ENCODE measurements at regions not wholly inside any gene's neighbourhood (a gene's known extent, or its start where the extent isn't known, plus 50 kb on each side); places are given as distances from the start of the nearest gene placed in this dataset.

DNA sequence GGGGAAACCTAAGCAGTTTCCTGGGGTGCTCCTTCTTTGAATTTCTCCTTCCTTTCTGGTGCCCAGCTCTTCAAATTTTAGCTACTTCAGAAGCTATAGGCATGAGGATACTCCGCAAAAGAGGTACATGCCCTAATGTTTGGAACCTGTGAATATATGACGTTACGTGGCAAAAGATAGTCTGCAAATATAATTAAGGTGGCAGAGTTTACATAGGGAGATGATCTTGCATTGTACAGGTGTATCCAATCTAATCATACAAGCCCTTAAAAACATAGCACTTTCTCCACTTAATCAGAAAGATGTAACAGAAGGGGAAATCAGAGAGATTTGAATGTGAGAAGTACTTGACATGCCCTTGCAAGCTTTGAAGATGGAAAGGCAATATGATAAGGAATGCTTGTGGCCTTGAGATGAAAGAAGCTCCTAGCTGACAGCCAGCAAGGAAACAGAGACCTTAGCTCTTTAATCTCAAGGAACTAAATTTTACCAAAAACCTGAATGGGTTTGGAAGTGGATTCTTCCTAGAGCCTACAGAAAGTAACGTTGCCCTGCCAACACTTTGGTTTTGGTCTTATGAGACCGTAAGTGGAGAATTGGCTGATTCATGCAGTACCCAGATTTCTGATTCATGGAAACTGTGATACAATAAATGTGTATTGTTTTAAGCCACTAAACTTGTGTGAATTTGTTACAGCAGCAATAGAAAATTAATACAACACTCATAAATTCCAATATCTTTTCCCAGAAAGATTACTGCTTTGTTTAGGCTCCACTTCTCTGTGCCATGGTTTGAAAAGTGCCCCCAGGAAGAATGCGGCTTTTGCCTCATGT lies 268.4 kb downstream of the FAM170A start:
- TF ChIP-seq, protein P1, sequence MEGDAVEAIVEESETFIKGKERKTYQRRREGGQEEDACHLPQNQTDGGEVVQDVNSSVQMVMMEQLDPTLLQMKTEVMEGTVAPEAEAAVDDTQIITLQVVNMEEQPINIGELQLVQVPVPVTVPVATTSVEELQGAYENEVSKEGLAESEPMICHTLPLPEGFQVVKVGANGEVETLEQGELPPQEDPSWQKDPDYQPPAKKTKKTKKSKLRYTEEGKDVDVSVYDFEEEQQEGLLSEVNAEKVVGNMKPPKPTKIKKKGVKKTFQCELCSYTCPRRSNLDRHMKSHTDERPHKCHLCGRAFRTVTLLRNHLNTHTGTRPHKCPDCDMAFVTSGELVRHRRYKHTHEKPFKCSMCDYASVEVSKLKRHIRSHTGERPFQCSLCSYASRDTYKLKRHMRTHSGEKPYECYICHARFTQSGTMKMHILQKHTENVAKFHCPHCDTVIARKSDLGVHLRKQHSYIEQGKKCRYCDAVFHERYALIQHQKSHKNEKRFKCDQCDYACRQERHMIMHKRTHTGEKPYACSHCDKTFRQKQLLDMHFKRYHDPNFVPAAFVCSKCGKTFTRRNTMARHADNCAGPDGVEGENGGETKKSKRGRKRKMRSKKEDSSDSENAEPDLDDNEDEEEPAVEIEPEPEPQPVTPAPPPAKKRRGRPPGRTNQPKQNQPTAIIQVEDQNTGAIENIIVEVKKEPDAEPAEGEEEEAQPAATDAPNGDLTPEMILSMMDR (IDR thresholded peaks at IDR 0.05), result no peak
- no peak for TF ChIP-seq POLR2A (IDR thresholded peaks at IDR 0.05)
